ENCODE measurements at regions not wholly inside any gene's neighbourhood (a gene's known extent, or its start where the extent isn't known, plus 50 kb on each side); places are given as distances from the start of the nearest gene placed in this dataset.

- TF ChIP-seq POLR2A (IDR thresholded peaks at IDR 0.05; ENCODE audit: low read depth, low read length) (no peak), POLR2AphosphoS5 (IDR thresholded peaks at IDR 0.05; ENCODE audit: low read depth, low read length) (no peak), POU2F2 (IDR thresholded peaks at IDR 0.05; ENCODE audit: low read depth, low read length) (no peak), TAF1 (IDR thresholded peaks at IDR 0.05; ENCODE audit: low read depth, low read length) (no peak), SPI1 (IDR thresholded peaks at IDR 0.05; ENCODE audit: low read depth, low read length) (no peak), PAX5 (IDR thresholded peaks at IDR 0.05; ENCODE audit: insufficient read depth, low read length, severe bottlenecking) (no peak)
Observed at GRCh38 chr1:229047840-229048620, 222.9 kb upstream of the RAB4A start.

All from GM12891 (cell line).